ENCODE measurements at regions not wholly inside any gene's neighbourhood (a gene's known extent, or its start where the extent isn't known, plus 50 kb on each side); places are given as distances from the start of the nearest gene placed in this dataset.
"Not testable (repeated sequence)": the region's sequence is repeated elsewhere in the genome, so short reads cannot be mapped to it uniquely, and the experiment has no call there.

DNA sequence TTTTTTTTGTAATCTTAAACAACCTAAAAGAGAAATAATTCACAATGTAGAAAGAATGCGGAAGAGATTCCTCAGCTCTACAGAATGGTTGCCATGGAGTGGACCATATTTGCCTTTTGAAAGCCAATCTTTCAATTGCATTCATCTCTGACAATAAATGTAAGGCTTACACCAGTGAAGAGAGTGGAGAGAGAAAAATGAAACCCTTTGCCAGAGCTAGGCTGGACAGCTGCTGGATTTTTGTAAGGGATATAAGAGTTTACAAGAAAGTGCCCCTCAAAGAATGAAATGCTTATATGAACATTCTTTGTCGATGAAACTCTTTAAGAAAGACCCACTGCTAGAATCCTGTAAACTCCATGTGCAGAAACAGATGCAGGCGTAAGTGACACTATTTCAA, 66.0 kb upstream of the FAT1 start:
- POLR2A ChIA-PET (ENCODE audit: low non-redundant PET): no interaction called here

GRCh38 chr4:186790630-186791029, 67.0 kb upstream of the FAT1 start:
- POLR2A ChIA-PET (ENCODE audit: low non-redundant PET): no interaction called here
- CTCF ChIA-PET: no interaction called here
- H3K27ac ChIP-seq: no peak overlapping the region
- no peak for TF ChIP-seq CTCF (conservative IDR thresholded peaks at IDR 0.05; ENCODE audit: low read depth)
- no peak for DNase-seq (ENCODE audit: low spot score)

More for the DNA sequence above, 66.0 kb upstream of the FAT1 start:
- no peak overlapping the region for H3K27ac ChIP-seq
- no peak for TF ChIP-seq CTCF (conservative IDR thresholded peaks at IDR 0.05; ENCODE audit: low read depth)
- CTCF ChIA-PET: no interaction called here
- DNase-seq (ENCODE audit: low spot score): no peak

- CTCF ChIA-PET: interaction anchor here (0.6 kb wide), 1 partner anchor 634 kb away, joined by 3 read pairs; no protein-coding TSS in a partner anchor
- DNase-seq (ENCODE audit: low spot score): no peak
- POLR2A ChIA-PET (ENCODE audit: low non-redundant PET): no interaction called here
- TF ChIP-seq CTCF (conservative IDR thresholded peaks at IDR 0.05; ENCODE audit: low read depth): no peak
- H3K27ac ChIP-seq: no peak overlapping the region
Observed at GRCh38 chr4:186792728-186793366, 69.2 kb upstream of the FAT1 start.

- H3K27ac ChIP-seq: no peak overlapping the region
- no peak for TF ChIP-seq CTCF (conservative IDR thresholded peaks at IDR 0.05; ENCODE audit: low read depth)
- ChIA-PET POLR2A (ENCODE audit: low non-redundant PET) (no interaction called here), CTCF (no interaction called here)
- DNase-seq (ENCODE audit: low spot score): no peak
Observed at GRCh38 chr4:186798951-186799659, 75.4 kb upstream of the FAT1 start.

GRCh38 chr4:186805020-186805820, 81.6 kb upstream of the FAT1 start:
- ChIA-PET POLR2A (ENCODE audit: low non-redundant PET) (no interaction called here), CTCF (no interaction called here)
- no peak for DNase-seq (ENCODE audit: low spot score)
- H3K27ac ChIP-seq: no peak overlapping the region
- no peak for TF ChIP-seq CTCF (conservative IDR thresholded peaks at IDR 0.05; ENCODE audit: low read depth)

DNA sequence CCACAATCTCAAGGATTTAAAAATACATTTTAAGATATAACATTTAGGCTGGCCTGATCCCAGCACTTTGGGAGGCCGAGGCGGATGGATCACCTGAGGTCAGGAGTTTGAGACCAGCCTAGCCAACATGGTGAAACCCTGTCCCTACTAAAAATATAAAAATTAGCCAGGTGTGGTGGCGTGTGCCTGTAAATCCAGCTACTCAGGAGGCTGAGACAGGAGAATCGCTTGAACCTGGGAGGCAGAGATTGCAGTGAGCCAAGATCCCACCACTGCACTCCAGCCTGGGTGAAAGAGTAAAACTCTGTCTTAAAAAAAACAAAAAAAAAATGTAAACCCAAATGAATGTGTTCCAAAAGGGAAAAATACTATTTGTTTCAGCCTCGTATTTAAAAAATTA, 82.3 kb upstream of the FAT1 start:
- H3K27ac ChIP-seq; CTCF ChIA-PET; DNase-seq (ENCODE audit: low spot score); POLR2A ChIA-PET (ENCODE audit: low non-redundant PET): not testable (repeated sequence)

Measured in RWPE1 (cell line).